ENCODE measurements at regions not wholly inside any gene's neighbourhood (a gene's known extent, or its start where the extent isn't known, plus 50 kb on each side); places are given as distances from the start of the nearest gene placed in this dataset.

DNA sequence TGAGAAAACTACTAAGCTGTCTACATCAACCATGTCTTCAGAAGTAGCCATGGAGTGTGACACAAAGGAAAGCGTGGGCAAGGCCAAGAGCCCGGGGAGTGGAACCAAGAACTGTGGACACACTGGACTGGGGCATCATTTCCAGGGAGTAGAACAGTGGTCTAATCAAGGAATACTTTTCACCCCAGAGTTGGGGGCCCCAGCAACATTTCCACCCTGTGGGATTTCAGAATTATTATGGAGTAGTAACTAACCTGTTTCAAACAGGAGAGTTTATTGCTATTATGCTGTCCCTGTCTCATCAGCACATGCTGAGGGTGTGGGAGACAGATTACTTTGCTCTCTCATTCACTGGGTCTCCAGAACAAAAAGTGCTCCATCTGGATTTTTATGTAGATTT lies 58.0 kb upstream of the FSTL4 start:
- H3K4ac ChIP-seq (replicated peaks; ENCODE audit: insufficient read length, low read depth, low read length), result no peak overlapping the region
- H3K9me3 ChIP-seq (ENCODE audit: insufficient read depth in 2 of 2, low read depth in 1 of 2, low read length in 1 of 2), result no peaks in the 10 kb centered on the region
- no peak overlapping the region for H2BK12ac ChIP-seq (ENCODE audit: low read depth, low read length)
- peak in 1 of 2 experiments; percentile 10 for DNase-seq (ENCODE audit: low read depth in 1 of 2, low spot score in 2 of 2)
- H4K8ac ChIP-seq (ENCODE audit: extremely low read depth, insufficient read depth, low read length), result no peak overlapping the region
- peaks cover 0 to 2% (median 0%) of the 10 kb centered on the region in 4 experiments; a peak in 3 of 7 replicates for H3K4me1 ChIP-seq (replicated peaks in 1 of 4; ENCODE audit: control insufficient read depth in 3 of 4, insufficient read depth in 4 of 4, low read length in 3 of 4)
- H3K27ac ChIP-seq (ENCODE audit: low read depth, low read length), result no peak overlapping the region
- H2BK120ac ChIP-seq (replicated peaks; ENCODE audit: low read depth, low read length), result no peak overlapping the region
- no peak overlapping the region for H4K5ac ChIP-seq (ENCODE audit: insufficient read length, low read depth, low read length)
- POLR2A ChIA-PET (ENCODE audit: partially characterized antibody), result no interaction called here
- H3K4me3 ChIP-seq (ENCODE audit: extremely low read depth in 1 of 4, insufficient read depth in 2 of 4, low read depth in 3 of 4, low read length in 4 of 4), result no peak overlapping the region
- no peaks in the 10 kb centered on the region for H3K27me3 ChIP-seq (replicated peaks in 1 of 4; ENCODE audit: control insufficient read depth in 3 of 4, extremely low read depth in 1 of 4, insufficient read depth in 3 of 4, low read length in 3 of 4)
- peaks cover 0 to 3% (median 0%) of the 10 kb centered on the region in 4 experiments; a peak in 2 of 8 replicates for H3K36me3 ChIP-seq (ENCODE audit: control insufficient read depth in 2 of 4, insufficient read depth in 4 of 4, low read length in 3 of 4)
- no peak overlapping the region for H2BK5ac ChIP-seq (ENCODE audit: low read depth, low read length)
- H3K18ac ChIP-seq (ENCODE audit: extremely low read depth, low read length), result no peak overlapping the region
- CTCF ChIA-PET (ENCODE audit: partially characterized antibody), result no interaction called here
- H3K14ac ChIP-seq (ENCODE audit: insufficient read length), result no peak overlapping the region
- no peak overlapping the region for H2BK15ac ChIP-seq (ENCODE audit: low read length)
- H3K9ac ChIP-seq (replicated peaks in 1 of 4; ENCODE audit: extremely low read depth in 1 of 4, low read depth in 3 of 4, low read length in 3 of 4), result no peak overlapping the region
- H4K20me1 ChIP-seq (replicated peaks in 1 of 2; ENCODE audit: control insufficient read depth in 1 of 2, insufficient read depth in 2 of 2, low read length in 2 of 2), result no peaks in the 10 kb centered on the region
- no peak overlapping the region for H2AFZ ChIP-seq (ENCODE audit: low read length)
- no peak for FAIRE-seq
- H3K23ac ChIP-seq (ENCODE audit: insufficient read length), result no peak overlapping the region
- no peak overlapping the region for H3K4me2 ChIP-seq (ENCODE audit: insufficient read depth in 1 of 2, low read depth in 2 of 2, low read length in 2 of 2)
- no peaks in the 10 kb centered on the region for H3K23me2 ChIP-seq (ENCODE audit: low read depth, low read length)
- no peak overlapping the region for H3K56ac ChIP-seq (replicated peaks; ENCODE audit: insufficient read length, low read depth, low read length)
- H2BK20ac ChIP-seq (ENCODE audit: low read length), result no peak overlapping the region
- no peak overlapping the region for H4K91ac ChIP-seq (replicated peaks; ENCODE audit: insufficient read length, low read length)
- H3K79me1 ChIP-seq (ENCODE audit: low read depth, low read length), result no peaks in the 10 kb centered on the region
- H3K79me2 ChIP-seq (ENCODE audit: control insufficient read depth in 1 of 2, insufficient read depth in 2 of 2, low read length in 2 of 2), result no peaks in the 10 kb centered on the region
- 64% methylated on average over 2 of the region's 2 CpGs; no CpG with 5 or more reads in 1 of the 2 experiments for WGBS, 2 experiments (ENCODE audit: extremely low coverage in 1 of 2, insufficient coverage in 1 of 2, insufficient read length in 1 of 2, insufficient replicate concordance in 2 of 2, low coverage in 1 of 2, low lambda C conversion rate in 2 of 2, missing lambda C conversion rate in 1 of 2)
- H2AK5ac ChIP-seq (ENCODE audit: low read depth, low read length), result no peak overlapping the region
- TF ChIP-seq E2F6 (IDR thresholded peaks at IDR 0.05) (no peak), TAF1 (IDR thresholded peaks at IDR 0.05; ENCODE audit: low read depth, low read length) (no peak), SIX5 (IDR thresholded peaks at IDR 0.05; ENCODE audit: low read depth, low read length) (no peak), EZH2 (IDR thresholded peaks at IDR 0.05; ENCODE audit: low read depth, low read length, severe bottlenecking) (no peak), USF2 (IDR thresholded peaks at IDR 0.05; ENCODE audit: low read length) (no peak), JUND (IDR thresholded peaks at IDR 0.05; ENCODE audit: low read length) (no peak), HDAC2 (IDR thresholded peaks at IDR 0.05; ENCODE audit: borderline replicate concordance in 1 of 2, low read depth in 2 of 2, low read length in 2 of 2) (no peak), CBX5 (IDR thresholded peaks at IDR 0.05; ENCODE audit: low read depth, low read length) (no peak), POLR2A (IDR thresholded peaks at IDR 0.05; ENCODE audit: control extremely low read depth in 1 of 2, low read depth in 2 of 2, low read length in 2 of 2) (no peak), GTF2F1 (IDR thresholded peaks at IDR 0.05; ENCODE audit: borderline replicate concordance, low read depth, low read length) (no peak), POU5F1 (IDR thresholded peaks at IDR 0.05; ENCODE audit: low read depth, low read length) (no peak), GABPA (IDR thresholded peaks at IDR 0.05; ENCODE audit: borderline replicate concordance, insufficient read depth, low read length) (no peak), SP2 (IDR thresholded peaks at IDR 0.05; ENCODE audit: low read length) (no peak), SP1 (IDR thresholded peaks at IDR 0.05; ENCODE audit: low read depth, low read length) (no peak)
